ENCODE measurements at regions not wholly inside any gene's neighbourhood (a gene's known extent, or its start where the extent isn't known, plus 50 kb on each side); places are given as distances from the start of the nearest gene placed in this dataset.
A peak's percentile ranks its signal among the peaks of the same experiment; 100 is the strongest.

- Histone ChIP-seq H3K27ac (ENCODE audit: low read depth, low read length) (no peak overlapping the region), H3K79me2 (ENCODE audit: control insufficient read depth, low read length) (peaks cover 11% of the 10 kb centered on the region)
- TF ChIP-seq EZH2phosphoT487 (IDR thresholded peaks at IDR 0.05; ENCODE audit: borderline replicate concordance, low read length) (no peak), CTCF (IDR thresholded peaks at IDR 0.05; ENCODE audit: low read depth, low read length, poor library complexity, severe bottlenecking) (no peak)
Measured at GRCh38 chr2:219728991-219729487, 101.6 kb downstream of the SLC4A3 start.

GRCh38 chr2:219731173-219731572 lies 103.7 kb downstream of the SLC4A3 start:
- H3K4me1 ChIP-seq (ENCODE audit: control insufficient read depth, low read length) = no peaks in the 10 kb centered on the region

More at GRCh38 chr2:219728991-219729487, 101.6 kb downstream of the SLC4A3 start:
- H3K36me3 ChIP-seq (ENCODE audit: control insufficient read depth, low read length) = no peaks in the 10 kb centered on the region; the same call in 1 of the 2 replicates
- H3K4me3 ChIP-seq (ENCODE audit: low read length) = no peak overlapping the region
- no peaks in the 10 kb centered on the region for H3F3A ChIP-seq (ENCODE audit: control insufficient read depth, insufficient read depth)
- no peaks in the 10 kb centered on the region for H3K27me3 ChIP-seq (ENCODE audit: control insufficient read depth, low read length)
- H3K9me2 ChIP-seq (replicated peaks; ENCODE audit: control insufficient read depth, low read length) = no peaks in the 10 kb centered on the region
- H3K9me3 ChIP-seq (ENCODE audit: control insufficient read depth, insufficient read depth, low read length) = no peaks in the 10 kb centered on the region
- H3K4me1 ChIP-seq (ENCODE audit: control insufficient read depth, low read length) = no peaks in the 10 kb centered on the region
- no peak overlapping the region for H3K4me2 ChIP-seq (ENCODE audit: low read length)
- no peaks in the 10 kb centered on the region for H4K20me1 ChIP-seq (ENCODE audit: control insufficient read depth, insufficient read depth, low read depth, low read length)

GRCh38 chr2:219733106-219733505 lies 105.7 kb downstream of the SLC4A3 start:
- Histone ChIP-seq H3K4me1 (ENCODE audit: control insufficient read depth, low read length) (no peaks in the 10 kb centered on the region), H4K20me1 (ENCODE audit: control insufficient read depth, insufficient read depth, low read depth, low read length) (peaks cover 4% of the 10 kb centered on the region; the same call in 1 of the 2 replicates), H3K27ac (ENCODE audit: low read depth, low read length) (no peak overlapping the region), H3K4me3 (ENCODE audit: low read length) (no peak overlapping the region), H3K9me3 (ENCODE audit: control insufficient read depth, insufficient read depth, low read length) (no peaks in the 10 kb centered on the region), H3K4me2 (ENCODE audit: low read length) (no peak overlapping the region), H3K36me3 (ENCODE audit: control insufficient read depth, low read length) (no peaks in the 10 kb centered on the region; the same call in 1 of the 2 replicates), H3K9me2 (replicated peaks; ENCODE audit: control insufficient read depth, low read length) (no peaks in the 10 kb centered on the region), H3F3A (ENCODE audit: control insufficient read depth, insufficient read depth) (no peaks in the 10 kb centered on the region), H3K79me2 (ENCODE audit: control insufficient read depth, low read length) (peaks cover 8% of the 10 kb centered on the region), H3K27me3 (ENCODE audit: control insufficient read depth, low read length) (no peaks in the 10 kb centered on the region)
- TF ChIP-seq EZH2phosphoT487 (IDR thresholded peaks at IDR 0.05; ENCODE audit: borderline replicate concordance, low read length) = no peak
- no peak for TF ChIP-seq CTCF (IDR thresholded peaks at IDR 0.05; ENCODE audit: low read depth, low read length, poor library complexity, severe bottlenecking)

More at GRCh38 chr2:219731173-219731572, 103.7 kb downstream of the SLC4A3 start:
- peaks cover 8% of the 10 kb centered on the region for H3K79me2 ChIP-seq (ENCODE audit: control insufficient read depth, low read length)
- no peaks in the 10 kb centered on the region for H4K20me1 ChIP-seq (ENCODE audit: control insufficient read depth, insufficient read depth, low read depth, low read length)
- no peaks in the 10 kb centered on the region; the same call in 1 of the 2 replicates for H3K36me3 ChIP-seq (ENCODE audit: control insufficient read depth, low read length)
- no peaks in the 10 kb centered on the region for H3K27me3 ChIP-seq (ENCODE audit: control insufficient read depth, low read length)
- no peak overlapping the region for H3K4me3 ChIP-seq (ENCODE audit: low read length)
- no peaks in the 10 kb centered on the region for H3K9me3 ChIP-seq (ENCODE audit: control insufficient read depth, insufficient read depth, low read length)
- no peak for TF ChIP-seq EZH2phosphoT487 (IDR thresholded peaks at IDR 0.05; ENCODE audit: borderline replicate concordance, low read length)
- peak; percentile 35 for TF ChIP-seq CTCF (IDR thresholded peaks at IDR 0.05; ENCODE audit: low read depth, low read length, poor library complexity, severe bottlenecking)
- no peak overlapping the region for H3K4me2 ChIP-seq (ENCODE audit: low read length)
- H3F3A ChIP-seq (ENCODE audit: control insufficient read depth, insufficient read depth) = no peaks in the 10 kb centered on the region
- H3K9me2 ChIP-seq (replicated peaks; ENCODE audit: control insufficient read depth, low read length) = no peaks in the 10 kb centered on the region
- H3K27ac ChIP-seq (ENCODE audit: low read depth, low read length) = no peak overlapping the region
